NCI-H2196 (cell line): ENCODE measurements at regions not wholly inside any gene's neighbourhood (a gene's known extent, or its start where the extent isn't known, plus 50 kb on each side); places are given as distances from the start of the nearest gene placed in this dataset.
"Not testable (repeated sequence)": the region's sequence is repeated elsewhere in the genome, so short reads cannot be mapped to it uniquely, and the experiment has no call there.

ENCODE experiments used
- DNase-seq: peaks from one replicate; lab custom pipeline; 2025; ENCODE audit not compliant: unreplicated experiment; lab: John Stamatoyannopoulos, UW

- DNase-seq: no peak
Measured at GRCh38 chrX:118212817-118213183, 96.2 kb upstream of the KLHL13 start.

- DNase-seq: no peak
Measured at GRCh38 chrX:118215346-118215745, 98.7 kb upstream of the KLHL13 start.

GRCh38 chrX:118216087-118216486, 99.5 kb upstream of the KLHL13 start:
- no peak for DNase-seq

DNA sequence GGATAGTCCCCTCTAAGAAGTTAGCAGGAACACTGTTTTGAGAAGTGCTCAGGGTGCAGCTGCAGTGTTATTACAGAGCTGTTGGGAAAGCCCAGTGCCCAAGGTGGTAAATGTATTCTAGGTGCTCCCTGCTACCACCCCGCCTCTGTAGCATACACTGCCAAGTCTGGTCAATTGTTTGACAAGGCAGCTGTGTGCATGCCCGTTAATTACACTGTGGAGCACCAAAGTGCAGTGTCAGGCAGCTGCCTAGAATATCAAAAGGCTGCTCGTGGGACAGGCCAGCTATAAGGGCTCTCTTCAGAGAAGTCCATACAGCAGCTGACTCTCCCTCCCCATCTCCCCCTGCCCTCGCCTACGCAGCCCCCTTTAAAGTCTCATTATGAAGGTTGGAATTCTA, 99.9 kb upstream of the KLHL13 start:
- DNase-seq: no peak

DNA sequence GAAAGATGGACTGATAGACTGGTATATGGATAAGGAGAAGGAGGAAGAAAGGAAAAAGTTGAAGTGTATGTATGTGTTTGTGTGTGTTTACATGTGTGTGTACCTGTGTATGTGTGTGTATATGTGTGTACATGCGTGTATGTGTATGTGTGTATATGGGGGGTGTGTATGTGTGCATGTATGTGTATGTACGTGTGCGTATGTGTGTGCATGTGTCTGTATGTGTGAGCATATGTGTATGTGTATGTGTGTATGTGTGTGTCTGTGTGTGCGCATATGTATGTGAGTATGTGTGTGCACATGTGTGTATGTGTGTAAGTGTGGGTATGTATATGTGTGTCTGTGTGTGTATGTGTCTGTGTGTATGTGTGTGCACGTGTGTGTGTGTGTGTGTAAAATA, 101.5 kb upstream of the KLHL13 start:
- DNase-seq: no peak

- DNase-seq: no peak
Measured at GRCh38 chrX:118218940-118219339, 102.3 kb upstream of the KLHL13 start.

- no peak for DNase-seq
Measured at GRCh38 chrX:118219866-118220265, 103.3 kb upstream of the KLHL13 start.

- no peak for DNase-seq
Measured at GRCh38 chrX:118220509-118220908, 103.9 kb upstream of the KLHL13 start.

- no peak for DNase-seq
Measured at GRCh38 chrX:118221270-118221669, 104.7 kb upstream of the KLHL13 start.

DNA sequence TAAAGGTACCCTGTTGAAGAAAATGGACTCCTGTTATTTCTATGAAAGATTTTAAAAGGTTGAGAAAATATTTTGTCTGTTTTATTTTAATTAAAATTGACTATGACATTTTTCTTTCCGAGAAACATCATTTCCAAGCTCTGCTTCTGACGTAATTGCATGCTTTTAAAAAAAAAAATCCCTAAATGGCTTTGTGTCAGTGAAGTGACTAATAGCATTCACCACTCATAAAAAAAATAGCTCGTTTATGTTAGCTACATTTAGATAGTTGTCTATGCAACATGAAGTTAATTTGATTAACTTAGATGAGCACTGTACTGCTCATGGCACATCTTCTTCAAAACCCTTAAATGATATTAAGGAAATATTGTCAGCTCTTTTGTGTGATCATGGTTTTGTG, 105.1 kb upstream of the KLHL13 start:
- DNase-seq: no peak

- no peak for DNase-seq
Measured at GRCh38 chrX:118222421-118222820, 105.8 kb upstream of the KLHL13 start.

DNA sequence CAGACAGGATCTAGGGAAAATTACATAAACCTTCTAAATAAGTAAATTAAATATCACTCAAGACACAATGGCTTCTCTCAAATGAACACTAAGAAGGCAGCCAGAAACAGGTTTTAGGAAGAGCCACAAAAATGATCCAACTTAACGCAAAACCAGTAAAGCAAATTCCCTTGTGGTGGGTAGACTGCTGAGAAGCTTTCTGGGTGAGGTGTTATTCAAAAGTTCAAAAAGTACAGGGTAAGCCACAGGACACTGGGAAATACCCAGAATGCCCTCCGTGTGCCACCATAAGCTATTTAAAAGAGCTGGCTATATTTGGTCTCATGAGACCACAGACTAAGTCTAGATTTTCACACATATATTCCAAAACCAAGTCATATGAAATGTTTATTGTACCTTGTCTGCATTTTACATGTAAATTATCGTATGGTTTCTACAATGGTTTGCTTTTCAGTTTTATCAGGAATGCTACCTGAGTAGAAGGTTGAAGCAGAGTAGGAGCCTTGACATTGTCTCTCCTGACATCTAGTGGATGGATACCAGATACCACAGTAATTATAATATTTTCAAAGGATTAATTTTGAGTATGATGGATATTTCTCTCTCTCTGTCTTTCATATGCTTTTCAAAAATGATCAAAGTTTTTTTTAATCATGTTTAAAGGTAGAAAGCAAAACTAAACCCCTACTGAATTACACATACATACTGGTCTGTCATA, 109.3 kb upstream of the KLHL13 start:
- no peak for DNase-seq

- no peak for DNase-seq
Measured at GRCh38 chrX:118228041-118228440, 111.4 kb upstream of the KLHL13 start.

GRCh38 chrX:118228456-118228855, 111.8 kb upstream of the KLHL13 start:
- DNase-seq: no peak

DNA sequence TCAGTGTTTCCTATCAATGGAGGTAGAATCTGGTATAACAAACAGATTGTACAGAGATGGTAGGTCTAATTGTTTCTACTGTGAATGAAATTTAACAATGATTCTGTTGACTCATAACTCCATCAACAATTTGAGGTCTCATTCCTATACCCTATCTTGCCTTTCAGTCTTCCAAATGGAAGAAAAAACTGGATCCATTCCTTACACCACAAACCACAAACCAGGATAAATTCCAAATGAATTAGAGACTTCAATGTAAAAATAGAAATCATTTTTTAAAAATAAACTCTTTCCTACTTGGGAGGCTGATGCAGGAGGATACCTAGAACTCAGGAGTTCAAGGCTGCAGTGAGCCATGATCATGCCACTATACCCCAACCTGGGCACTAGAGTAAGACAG, 114.4 kb upstream of the WDR44 start:
- no peak for DNase-seq

GRCh38 chrX:118239178-118239870, 106.6 kb upstream of the WDR44 start:
- no peak for DNase-seq

- no peak for DNase-seq
Measured at GRCh38 chrX:118239913-118240698, 105.8 kb upstream of the WDR44 start.

GRCh38 chrX:118246961-118247360, 98.9 kb upstream of the WDR44 start:
- DNase-seq: not testable (repeated sequence)

DNA sequence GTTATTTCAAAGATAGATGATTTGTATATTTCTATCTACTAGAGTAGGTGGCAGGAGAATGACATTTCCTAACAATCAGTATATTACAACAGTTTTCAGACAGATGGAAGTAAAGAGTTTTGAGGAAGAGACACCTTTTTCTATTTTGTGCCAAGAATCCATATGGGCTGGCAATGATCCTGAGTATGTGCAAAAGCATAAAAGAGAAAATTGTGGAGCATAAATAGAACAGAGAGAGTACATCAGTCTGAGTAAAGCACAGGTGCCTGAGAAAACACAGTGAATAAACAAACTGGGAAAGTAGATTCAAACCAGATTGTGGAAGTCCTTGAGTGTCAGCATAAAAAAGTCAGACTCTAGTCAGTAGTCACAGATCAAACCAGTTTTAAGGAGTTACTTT, 96.8 kb upstream of the WDR44 start:
- no peak for DNase-seq

DNA sequence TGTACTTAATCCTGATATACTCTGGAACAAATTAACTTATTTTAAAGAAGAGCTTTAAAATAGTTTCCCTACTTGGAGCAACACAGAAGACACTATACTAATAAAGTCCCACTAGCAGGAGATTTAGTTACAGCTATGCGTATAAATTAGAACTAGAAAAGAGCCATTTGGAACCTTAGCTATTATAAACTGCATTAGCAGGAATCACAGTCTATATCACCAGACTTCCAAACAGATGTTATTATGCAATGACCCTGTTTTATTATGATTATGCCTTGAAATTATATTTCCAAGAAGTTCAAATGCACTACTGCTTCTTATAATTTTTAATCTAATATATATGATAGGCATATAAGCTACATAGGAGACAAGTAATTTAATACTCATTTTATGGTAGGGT, 95.5 kb upstream of the WDR44 start:
- DNase-seq: no peak

DNA sequence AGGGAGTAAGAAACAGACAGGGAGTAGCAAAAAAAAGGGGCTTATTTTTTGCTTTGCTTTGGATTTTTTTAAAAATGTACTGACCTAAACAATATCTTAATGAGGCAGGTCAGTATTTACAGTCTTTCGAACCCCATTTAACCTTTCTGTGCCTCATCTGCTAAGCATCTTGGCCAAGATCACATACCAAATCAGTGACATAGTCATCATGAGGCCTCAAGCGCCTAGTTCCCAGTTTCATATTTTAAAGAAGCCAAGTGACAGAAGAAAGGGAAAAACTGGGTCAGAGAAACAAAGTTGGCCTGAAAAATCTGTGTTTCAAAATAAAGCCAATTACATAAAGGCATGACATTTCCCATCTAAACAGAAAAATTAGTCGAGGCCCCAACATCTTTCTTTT, 94.6 kb upstream of the WDR44 start:
- DNase-seq: no peak

DNA sequence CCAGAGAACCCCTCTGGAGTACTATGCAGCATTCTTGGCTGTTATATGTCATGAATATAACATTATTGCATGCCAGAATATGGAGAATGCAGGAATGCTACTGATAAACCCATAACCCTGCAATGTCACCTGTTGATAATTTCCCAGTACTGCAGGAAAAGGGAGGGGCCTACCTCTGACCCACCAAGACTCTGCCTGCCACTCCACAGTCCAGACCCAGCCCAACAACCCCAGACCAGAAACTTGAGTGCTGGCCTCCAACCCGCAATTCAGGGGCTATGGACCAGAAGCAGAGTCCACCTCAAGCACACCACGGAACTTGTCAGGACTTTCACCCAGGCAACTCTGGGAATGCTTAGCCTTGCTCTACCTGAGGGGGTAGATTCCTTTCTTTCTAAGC, 92.9 kb upstream of the WDR44 start:
- DNase-seq: no peak
